SK-N-MC (cell line): ENCODE measurements at regions not wholly inside any gene's neighbourhood (a gene's known extent, or its start where the extent isn't known, plus 50 kb on each side); places are given as distances from the start of the nearest gene placed in this dataset.

Experiments used
- EZH2 ChIP-seq: fragments of 200-600 bp; sonication (generic); IDR thresholded peaks from one replicate; pipeline ENCODE4 v1.6.1; 2017; ENCODE audit warnings: antibody characterized with exemption
- FOXP2 ChIP-seq: optimal IDR thresholded peaks from 2 replicates; pipeline ENCODE3; 2011; ENCODE audit warnings: mild to moderate bottlenecking, moderate library complexity; ENCODE audit not compliant: insufficient read depth; ENCODE audit errors: extremely low read length, control extremely low read depth
- POLR2AphosphoS5 ChIP-seq: IDR thresholded peaks from 2 replicates; pipeline ENCODE4 v1.6.1; 2012; ENCODE audit warnings: mild to moderate bottlenecking, low read depth, low read length, borderline replicate concordance

- TF ChIP-seq POLR2AphosphoS5 (no peak), EZH2 (no peak), FOXP2 (no peak)
These were observed 172.2 kb downstream of the ERCC6L2 start for GRCh38 chr9:96047741-96048103.
